ENCODE measurements at regions not wholly inside any gene's neighbourhood (a gene's known extent, or its start where the extent isn't known, plus 50 kb on each side); places are given as distances from the start of the nearest gene placed in this dataset.

- no peak overlapping the region for H3K4me3 ChIP-seq (ENCODE audit: low read depth, low read length)
- TF ChIP-seq CTCF (IDR thresholded peaks at IDR 0.05; ENCODE audit: insufficient read depth, low read depth, low read length): no peak
- no peak for DNase-seq (ENCODE audit: low read depth)
Observed at GRCh38 chr2:180679693-180680092, 300.7 kb upstream of the UBE2E3 start.

- H3K4me3 ChIP-seq (ENCODE audit: low read depth, low read length): no peak overlapping the region
- no peak for TF ChIP-seq CTCF (IDR thresholded peaks at IDR 0.05; ENCODE audit: insufficient read depth, low read depth, low read length)
- DNase-seq (ENCODE audit: low read depth): no peak
Observed at GRCh38 chr2:180678625-180678972, 301.8 kb upstream of the UBE2E3 start.

GRCh38 chr2:180677930-180678624 lies 302.3 kb upstream of the UBE2E3 start:
- TF ChIP-seq CTCF (IDR thresholded peaks at IDR 0.05; ENCODE audit: insufficient read depth, low read depth, low read length): no peak

GRCh38 chr2:180677200-180677599 lies 303.2 kb upstream of the UBE2E3 start:
- TF ChIP-seq CTCF (IDR thresholded peaks at IDR 0.05; ENCODE audit: insufficient read depth, low read depth, low read length): no peak
- no peak overlapping the region for H3K4me3 ChIP-seq (ENCODE audit: low read depth, low read length)
- no peak for DNase-seq (ENCODE audit: low read depth)

More at GRCh38 chr2:180677930-180678624, 302.3 kb upstream of the UBE2E3 start:
- no peak overlapping the region for H3K4me3 ChIP-seq (ENCODE audit: low read depth, low read length)
- no peak for DNase-seq (ENCODE audit: low read depth)

GRCh38 chr2:180676520-180677025 lies 303.8 kb upstream of the UBE2E3 start:
- no peak for TF ChIP-seq CTCF (IDR thresholded peaks at IDR 0.05; ENCODE audit: insufficient read depth, low read depth, low read length)
- H3K4me3 ChIP-seq (ENCODE audit: low read depth, low read length): no peak overlapping the region
- DNase-seq (ENCODE audit: low read depth): no peak

- TF ChIP-seq CTCF (IDR thresholded peaks at IDR 0.05; ENCODE audit: insufficient read depth, low read depth, low read length): no peak
- DNase-seq (ENCODE audit: low read depth): no peak
- no peak overlapping the region for H3K4me3 ChIP-seq (ENCODE audit: low read depth, low read length)
Observed at GRCh38 chr2:180675170-180675569, 305.2 kb upstream of the UBE2E3 start.

- TF ChIP-seq CTCF (IDR thresholded peaks at IDR 0.05; ENCODE audit: insufficient read depth, low read depth, low read length): no peak
- H3K4me3 ChIP-seq (ENCODE audit: low read depth, low read length): no peak overlapping the region
- DNase-seq (ENCODE audit: low read depth): no peak
Observed at GRCh38 chr2:180672377-180672776, 308.0 kb upstream of the UBE2E3 start.
